ENCODE measurements at regions not wholly inside any gene's neighbourhood (a gene's known extent, or its start where the extent isn't known, plus 50 kb on each side); places are given as distances from the start of the nearest gene placed in this dataset.
A peak's percentile ranks its signal among the peaks of the same experiment; 100 is the strongest.

- Mint-ChIP-seq H3K9me3 (peaks cover 4% of the 10 kb centered on the region), H3K4me3 (no peak overlapping the region), H3K36me3 (ENCODE audit: low read depth) (no peaks in the 10 kb centered on the region), H3K4me1 (peaks cover 5% of the 10 kb centered on the region), H3K27me3 (peaks cover 31% of the 10 kb centered on the region), H3K27ac (no peak overlapping the region)
- ATAC-seq (replicated peaks): peak; percentile 44
Measured at GRCh38 chr10:113991091-113991860, 52.4 kb upstream of the ADRB1 start.

- Mint-ChIP-seq H3K4me3 (no peak overlapping the region), H3K36me3 (ENCODE audit: low read depth) (no peaks in the 10 kb centered on the region), H3K9me3 (no peaks in the 10 kb centered on the region), H3K27ac (no peak overlapping the region), H3K4me1 (no peaks in the 10 kb centered on the region), H3K27me3 (peaks cover 34% of the 10 kb centered on the region)
- no peak for ATAC-seq (replicated peaks)
Measured at GRCh38 chr10:113992471-113993011, 51.1 kb upstream of the ADRB1 start.

GRCh38 chr10:113993489-113993991 lies 50.1 kb upstream of the ADRB1 start:
- Mint-ChIP-seq H3K4me1 (no peaks in the 10 kb centered on the region), H3K4me3 (no peak overlapping the region), H3K9me3 (no peaks in the 10 kb centered on the region), H3K36me3 (ENCODE audit: low read depth) (no peaks in the 10 kb centered on the region), H3K27ac (no peak overlapping the region), H3K27me3 (peaks cover 33% of the 10 kb centered on the region)
- no peak for ATAC-seq (replicated peaks)
